Testis (tissue), 2 donors: ENCODE measurements at regions not wholly inside any gene's neighbourhood (a gene's known extent, or its start where the extent isn't known, plus 50 kb on each side); places are given as distances from the start of the nearest gene placed in this dataset.

Experiments used
- DNase-seq: peaks from one replicate; pipeline ENCODE4 v3.0.0-alpha.2; 2019
- H3K27ac ChIP-seq, 2 donors: fragments of 200-600 bp; sonication (generic); one replicate each; pipeline ENCODE4 v1.5.1; 2019
- H3K27me3 ChIP-seq: fragments of 200-600 bp; sonication (generic); one replicate; pipeline ENCODE4 v1.5.1; 2019
- H3K36me3 ChIP-seq: fragments of 200-600 bp; sonication (generic); one replicate; pipeline ENCODE4 v1.5.1; 2017; ENCODE audit warnings: low read depth; ENCODE audit errors: missing control alignments
- H3K4me1 ChIP-seq: fragments of 200-600 bp; sonication (generic); one replicate; pipeline ENCODE4 v1.5.1; 2019
- H3K4me3 ChIP-seq, 2 donors: fragments of 200-600 bp; sonication (generic); one replicate each; pipeline ENCODE4 v1.5.1; 2017 to 2019
- H3K9me3 ChIP-seq: fragments of 200-600 bp; sonication (generic); one replicate; pipeline ENCODE4 v1.5.1; 2017
- POLR2A ChIP-seq: fragments of 450-650 bp; IDR thresholded peaks from one replicate; pipeline ENCODE4 v1.6.1; 2017; ENCODE audit warnings: antibody characterized with exemption, mild to moderate bottlenecking, moderate library complexity
- WGBS, 2 donors: methylation state at CpG; one replicate each; pipeline ENCODE4 v1.1.5; 2018; 5-methylcytosine and 5-hydroxymethylcytosine counted together
- intact Hi-C: fragments of 100-400 bp; cut with DNase I; formaldehyde crosslinking; loops from one replicate; pipeline ENCODE4 v1.15.1; 2023; ENCODE audit warnings: low total_unique reads
- TF ChIP-seq, protein P1 (sequence below), 3 experiments: fragments of 450-650 bp in 2 of 3; fragments of 200-600 bp in 1 of 3; sonication (generic) in 1 of 3; IDR thresholded peaks; one replicate each; pipeline ENCODE4 v1.5.1; 2016 to 2019; ENCODE audit warnings: antibody characterized with exemption in 3 of 3, mild to moderate bottlenecking in 2 of 3, moderate library complexity in 1 of 3

- H3K36me3 ChIP-seq, result no peaks in the 10 kb centered on the region
These were observed 252.3 kb downstream of the IZUMO3 start for GRCh38 chr9:24293386-24293785.

GRCh38 chr9:24286761-24287160 is 258.9 kb downstream of the IZUMO3 start:
- H3K9me3 ChIP-seq, result no peaks in the 10 kb centered on the region
- intact Hi-C loops, result no loop called here
- TF ChIP-seq, protein P1, sequence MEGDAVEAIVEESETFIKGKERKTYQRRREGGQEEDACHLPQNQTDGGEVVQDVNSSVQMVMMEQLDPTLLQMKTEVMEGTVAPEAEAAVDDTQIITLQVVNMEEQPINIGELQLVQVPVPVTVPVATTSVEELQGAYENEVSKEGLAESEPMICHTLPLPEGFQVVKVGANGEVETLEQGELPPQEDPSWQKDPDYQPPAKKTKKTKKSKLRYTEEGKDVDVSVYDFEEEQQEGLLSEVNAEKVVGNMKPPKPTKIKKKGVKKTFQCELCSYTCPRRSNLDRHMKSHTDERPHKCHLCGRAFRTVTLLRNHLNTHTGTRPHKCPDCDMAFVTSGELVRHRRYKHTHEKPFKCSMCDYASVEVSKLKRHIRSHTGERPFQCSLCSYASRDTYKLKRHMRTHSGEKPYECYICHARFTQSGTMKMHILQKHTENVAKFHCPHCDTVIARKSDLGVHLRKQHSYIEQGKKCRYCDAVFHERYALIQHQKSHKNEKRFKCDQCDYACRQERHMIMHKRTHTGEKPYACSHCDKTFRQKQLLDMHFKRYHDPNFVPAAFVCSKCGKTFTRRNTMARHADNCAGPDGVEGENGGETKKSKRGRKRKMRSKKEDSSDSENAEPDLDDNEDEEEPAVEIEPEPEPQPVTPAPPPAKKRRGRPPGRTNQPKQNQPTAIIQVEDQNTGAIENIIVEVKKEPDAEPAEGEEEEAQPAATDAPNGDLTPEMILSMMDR (IDR thresholded peaks at IDR 0.05), result no peak
- no peak for TF ChIP-seq POLR2A

More at GRCh38 chr9:24293386-24293785, 252.3 kb downstream of the IZUMO3 start:
- Histone ChIP-seq H3K27ac (no peak overlapping the region), H3K27me3 (no peaks in the 10 kb centered on the region), H3K4me1 (no peaks in the 10 kb centered on the region), H3K9me3 (no peaks in the 10 kb centered on the region), H3K4me3 (no peak overlapping the region)
- intact Hi-C loops, result no loop called here
- 53 to 64% methylated on average over 4 of the region's 4 CpGs for WGBS, 2 donors
- DNase-seq, result no peak
- TF ChIP-seq, protein P1 (IDR thresholded peaks at IDR 0.05), result no peak
- no peak for TF ChIP-seq POLR2A

DNA sequence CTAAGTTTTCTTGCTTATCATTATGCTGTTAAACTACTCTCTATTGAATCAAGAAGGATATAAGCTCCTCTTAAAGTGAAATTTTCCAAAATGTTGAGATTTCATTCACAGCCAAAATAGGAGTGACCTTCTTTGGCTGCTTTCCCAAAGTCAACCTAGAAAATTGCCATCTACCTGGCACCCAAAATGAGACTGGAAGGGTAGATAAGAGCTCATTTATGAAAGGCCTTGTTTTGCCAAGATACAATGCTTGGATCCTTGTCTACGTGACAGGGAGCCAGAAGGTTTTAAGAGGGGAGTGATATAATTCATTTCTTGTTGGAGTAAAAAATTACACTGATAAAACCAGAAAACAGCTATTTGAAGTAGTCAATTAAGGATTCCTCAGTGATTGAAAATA is 287.1 kb downstream of the IZUMO3 start:
- no peaks in the 10 kb centered on the region for H3K4me1 ChIP-seq
- intact Hi-C loops, result no loop called here

More at GRCh38 chr9:24286761-24287160, 258.9 kb downstream of the IZUMO3 start:
- Histone ChIP-seq H3K36me3 (no peaks in the 10 kb centered on the region), H3K4me3 (no peak overlapping the region), H3K4me1 (no peaks in the 10 kb centered on the region), H3K27ac (no peak overlapping the region), H3K27me3 (no peaks in the 10 kb centered on the region)
- 68 to 89% methylated on average over 3 of the region's 3 CpGs for WGBS, 2 donors
- DNase-seq, result no peak

GRCh38 chr9:24257726-24258125 is 288.0 kb downstream of the IZUMO3 start:
- Histone ChIP-seq H3K36me3 (no peaks in the 10 kb centered on the region), H3K4me3 (no peak overlapping the region), H3K4me1 (no peaks in the 10 kb centered on the region), H3K27me3 (no peaks in the 10 kb centered on the region), H3K9me3 (no peaks in the 10 kb centered on the region), H3K27ac (no peak overlapping the region)
- DNase-seq, result no peak
- intact Hi-C loops, result no loop called here
- 82 to 94% methylated on average over 1 of the region's 1 CpG for WGBS, 2 donors
- TF ChIP-seq, protein P1 (IDR thresholded peaks at IDR 0.05), result no peak
- TF ChIP-seq POLR2A, result no peak

More for the DNA sequence above, 287.1 kb downstream of the IZUMO3 start:
- Histone ChIP-seq H3K36me3 (no peaks in the 10 kb centered on the region), H3K4me3 (no peak overlapping the region), H3K27ac (no peak overlapping the region), H3K27me3 (no peaks in the 10 kb centered on the region), H3K9me3 (no peaks in the 10 kb centered on the region)
- DNase-seq, result no peak
- no peak for TF ChIP-seq POLR2A
- TF ChIP-seq, protein P1 (IDR thresholded peaks at IDR 0.05), result no peak
- 31 to 48% methylated on average over 1 of the region's 1 CpG for WGBS, 2 donors

GRCh38 chr9:24245988-24246387 is 299.7 kb downstream of the IZUMO3 start:
- WGBS, 2 donors, result 40 to 43% methylated on average over 2 of the region's 2 CpGs
- H3K4me3 ChIP-seq, result no peak overlapping the region

More at GRCh38 chr9:24245988-24246387, 299.7 kb downstream of the IZUMO3 start:
- Histone ChIP-seq H3K4me1 (no peaks in the 10 kb centered on the region), H3K9me3 (no peaks in the 10 kb centered on the region), H3K27me3 (no peaks in the 10 kb centered on the region), H3K36me3 (no peaks in the 10 kb centered on the region), H3K27ac (no peak overlapping the region)
- intact Hi-C loops, result no loop called here
- TF ChIP-seq POLR2A, result no peak
- TF ChIP-seq, protein P1 (IDR thresholded peaks at IDR 0.05), result peak in 2 of 3 experiments; percentile 5 to 27
- peak; percentile 28 for DNase-seq
